Activated T-cell treated with anti-CD3 and anti-CD28 coated beads for 4 hours (primary cell): ENCODE measurements at regions not wholly inside any gene's neighbourhood (a gene's known extent, or its start where the extent isn't known, plus 50 kb on each side); places are given as distances from the start of the nearest gene placed in this dataset.
"Not testable (repeated sequence)": the region's sequence is repeated elsewhere in the genome, so short reads cannot be mapped to it uniquely, and the experiment has no call there.

Source experiments
- DNase-seq: peaks from one replicate; pipeline ENCODE4 v3.0.0-alpha.2; 2020

GRCh38 chr13:103883698-103884097, 817.5 kb upstream of the SLC10A2 start:
- no peak for DNase-seq

DNA sequence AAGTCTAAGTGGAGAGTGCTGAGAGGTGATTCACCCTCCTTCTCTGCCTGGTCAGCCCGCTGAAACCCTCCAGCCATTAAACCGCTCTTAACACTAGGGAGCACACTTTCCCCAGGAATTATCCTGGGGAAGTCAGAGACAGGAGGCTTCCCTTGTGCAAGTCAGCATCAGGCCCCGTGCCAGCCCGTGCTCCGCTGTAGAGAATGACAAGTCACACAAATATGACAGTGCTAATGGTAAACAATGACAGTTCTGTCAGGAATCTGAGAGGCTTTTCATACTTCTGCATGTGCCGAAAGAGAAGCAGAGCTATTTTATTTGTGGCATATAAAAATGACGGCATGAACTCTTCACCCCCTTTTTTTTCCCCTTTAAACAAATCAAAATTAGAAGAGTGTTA, 816.9 kb upstream of the SLC10A2 start:
- DNase-seq, result no peak

DNA sequence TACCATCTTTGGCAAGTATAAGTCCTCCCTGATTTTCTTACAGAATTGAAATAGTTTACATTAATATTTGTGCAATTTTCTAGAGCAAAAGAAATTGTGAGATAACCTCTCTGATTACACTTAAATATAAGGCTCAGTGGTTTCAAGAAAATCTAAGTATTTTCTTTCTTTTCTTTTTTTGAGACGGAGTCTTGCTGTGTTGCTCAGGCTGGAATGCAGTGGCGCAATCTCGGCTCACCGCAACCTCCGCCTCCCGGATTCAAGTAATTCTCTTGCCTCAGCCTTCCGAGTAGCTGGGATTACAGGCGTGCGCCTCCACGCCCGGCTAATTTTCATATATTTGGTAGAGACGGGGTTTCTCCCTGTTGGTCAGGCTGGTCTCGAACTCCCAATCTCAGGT, 813.9 kb upstream of the SLC10A2 start:
- not testable (repeated sequence) for DNase-seq

DNA sequence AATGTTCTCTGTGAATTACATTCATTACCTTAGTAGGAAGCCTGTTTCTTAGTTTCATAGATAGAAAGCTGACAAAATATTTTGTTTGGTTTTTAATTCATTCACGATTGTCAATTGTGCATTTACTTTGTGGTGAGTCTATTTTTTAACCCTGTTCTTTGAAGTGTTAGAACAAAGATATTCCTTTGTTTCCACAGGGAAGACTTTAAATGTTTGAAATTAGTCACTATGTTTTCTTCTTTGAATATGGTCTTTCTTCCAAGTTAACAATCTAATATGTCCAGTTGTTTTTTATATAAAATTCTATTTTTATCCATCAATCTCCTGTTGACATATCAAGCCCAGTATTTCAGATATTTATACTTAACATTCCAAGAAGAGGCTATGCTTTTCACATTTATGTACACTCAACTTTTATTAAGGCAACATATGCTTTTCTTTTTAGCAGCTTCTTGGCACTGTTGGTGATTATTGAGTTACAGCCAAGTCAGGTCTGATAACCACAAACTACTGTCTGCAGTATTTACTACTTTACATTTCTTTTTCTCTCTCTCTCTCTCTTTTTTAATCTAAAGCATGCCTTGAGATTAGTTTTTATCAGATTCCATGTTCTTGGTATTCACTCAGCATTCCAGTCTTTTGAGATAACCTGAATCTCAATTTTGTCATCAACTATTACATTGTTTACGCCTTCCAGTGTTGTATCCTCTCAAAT, 812.8 kb upstream of the SLC10A2 start:
- no peak for DNase-seq

DNA sequence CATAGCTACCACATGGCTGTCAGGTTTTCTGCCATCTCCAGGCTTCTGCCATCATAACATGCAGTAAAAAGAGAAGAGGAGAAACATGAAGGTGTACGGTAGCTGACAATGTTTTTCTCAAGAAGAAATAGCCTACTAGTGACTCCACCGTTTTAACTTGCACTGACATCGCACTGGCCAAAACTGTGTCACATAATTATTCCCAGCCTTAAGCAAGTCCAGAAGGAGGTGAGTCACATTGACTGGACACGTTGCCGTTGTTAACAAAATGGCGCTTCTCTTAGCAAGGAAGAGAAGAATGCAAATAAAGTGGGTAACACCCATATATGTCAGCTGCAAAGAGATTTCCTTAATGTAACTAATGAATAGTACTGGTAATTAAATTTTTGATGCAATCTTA, 810.4 kb upstream of the SLC10A2 start:
- no peak for DNase-seq

GRCh38 chr13:103873725-103874124, 807.5 kb upstream of the SLC10A2 start:
- DNase-seq, result no peak

DNA sequence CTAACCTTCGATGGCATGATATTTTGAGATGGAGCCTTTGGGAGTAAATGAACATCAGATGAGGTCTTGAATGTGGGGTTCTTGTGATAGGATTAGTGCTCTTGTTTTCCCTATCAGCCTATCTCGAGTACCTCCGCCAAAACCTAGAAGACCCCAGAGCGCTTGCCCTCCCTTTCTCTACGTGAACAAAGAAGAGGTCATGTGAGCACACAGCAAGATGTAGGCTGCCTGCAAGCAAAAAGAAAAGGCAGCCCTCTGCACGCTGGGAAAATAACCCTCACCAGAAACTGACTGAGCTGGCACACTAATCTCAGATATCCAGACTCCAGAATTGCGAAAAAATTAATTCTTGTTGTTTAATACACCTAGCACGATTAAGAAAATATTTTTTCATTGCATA, 799.8 kb upstream of the SLC10A2 start:
- DNase-seq, result no peak

GRCh38 chr13:103862525-103862924, 796.3 kb upstream of the SLC10A2 start:
- DNase-seq, result no peak

- DNase-seq, result no peak
Measured at GRCh38 chr13:103859952-103860351, 793.7 kb upstream of the SLC10A2 start.

GRCh38 chr13:103852036-103852435, 785.8 kb upstream of the SLC10A2 start:
- no peak for DNase-seq

DNA sequence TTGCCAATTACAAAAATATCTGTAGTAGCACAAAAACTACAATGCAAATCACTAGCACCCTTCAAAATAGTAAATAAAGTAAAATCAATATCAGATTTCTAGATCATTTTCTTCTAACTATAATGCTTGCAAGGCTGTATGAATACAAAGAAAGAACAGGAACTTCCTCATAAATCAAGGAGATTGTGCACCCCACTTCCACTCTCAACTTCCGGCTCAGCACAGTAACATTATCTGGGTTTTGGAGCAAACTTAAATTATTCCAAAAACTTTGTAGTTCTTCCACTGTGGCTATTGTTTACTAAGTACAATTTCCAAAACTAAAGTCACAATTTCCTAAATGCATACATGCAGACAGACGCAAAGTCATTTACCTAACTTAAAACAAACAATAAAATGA, 778.3 kb upstream of the SLC10A2 start:
- DNase-seq, result no peak

DNA sequence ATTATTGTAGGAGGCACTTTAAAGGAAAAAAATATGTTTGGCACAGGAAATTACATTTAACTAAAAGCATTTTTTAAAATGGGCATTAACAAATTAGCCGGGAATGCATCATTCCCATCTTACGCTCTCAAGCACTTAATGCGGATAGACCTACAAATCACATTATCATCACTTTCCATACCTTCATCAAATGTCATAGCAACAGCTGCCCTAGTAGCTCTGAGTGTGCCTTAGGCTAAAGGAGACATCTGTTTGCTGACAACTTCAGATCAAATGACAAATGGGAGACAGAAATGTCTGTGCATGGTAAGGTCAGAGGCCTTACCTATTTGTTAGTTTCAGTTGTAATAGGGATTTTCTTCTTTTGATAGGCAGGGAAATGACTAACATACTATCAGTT, 773.2 kb upstream of the SLC10A2 start:
- no peak for DNase-seq

DNA sequence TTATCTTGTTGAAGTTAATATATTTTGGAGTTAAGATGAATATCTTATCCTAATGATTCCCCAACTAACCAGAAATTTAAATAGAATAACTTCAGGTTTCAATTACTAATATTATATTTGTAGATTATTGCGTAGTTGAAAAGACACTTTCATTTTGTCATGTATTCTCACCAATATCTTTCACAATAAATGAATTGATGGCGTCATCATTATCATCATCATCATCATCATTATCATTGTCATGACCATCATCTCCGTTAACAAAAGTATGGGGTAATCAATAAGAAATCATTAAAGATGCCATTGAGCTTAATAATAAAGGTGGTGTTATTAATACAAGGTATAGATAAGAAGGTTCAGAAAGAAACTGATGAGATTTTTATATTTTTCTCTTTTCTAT, 768.8 kb upstream of the SLC10A2 start:
- DNase-seq, result no peak

GRCh38 chr13:103833294-103833852, 767.2 kb upstream of the SLC10A2 start:
- DNase-seq, result no peak

DNA sequence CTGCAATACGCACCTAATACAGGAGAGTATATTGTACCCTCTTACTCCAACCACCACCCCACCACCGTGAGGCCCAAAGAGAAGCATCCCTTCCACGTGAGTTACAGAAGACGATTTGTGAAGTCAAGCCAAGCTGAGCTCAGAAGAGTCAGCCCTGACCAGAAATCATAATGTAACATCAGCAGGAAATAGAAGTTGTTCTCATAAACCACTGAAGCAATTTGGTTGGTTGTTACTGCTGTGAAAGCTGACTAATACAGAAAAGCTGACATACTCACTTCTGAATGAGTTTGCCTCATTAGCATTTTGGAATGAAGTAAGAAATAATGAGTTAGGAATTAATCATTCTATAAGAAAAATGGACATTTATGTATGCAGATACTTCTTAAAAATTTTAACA, 749.4 kb upstream of the SLC10A2 start:
- no peak for DNase-seq

- DNase-seq, result no peak
Measured at GRCh38 chr13:103812971-103813370, 746.8 kb upstream of the SLC10A2 start.

- no peak for DNase-seq
Measured at GRCh38 chr13:103812558-103812957, 746.3 kb upstream of the SLC10A2 start.

GRCh38 chr13:103810026-103810425, 743.8 kb upstream of the SLC10A2 start:
- no peak for DNase-seq

- no peak for DNase-seq
Measured at GRCh38 chr13:103805771-103806170, 739.6 kb upstream of the SLC10A2 start.

- no peak for DNase-seq
Measured at GRCh38 chr13:103803349-103803748, 737.1 kb upstream of the SLC10A2 start.

- no peak for DNase-seq
Measured at GRCh38 chr13:103799028-103799427, 732.8 kb upstream of the SLC10A2 start.

GRCh38 chr13:103795892-103796478, 729.8 kb upstream of the SLC10A2 start:
- no peak for DNase-seq

DNA sequence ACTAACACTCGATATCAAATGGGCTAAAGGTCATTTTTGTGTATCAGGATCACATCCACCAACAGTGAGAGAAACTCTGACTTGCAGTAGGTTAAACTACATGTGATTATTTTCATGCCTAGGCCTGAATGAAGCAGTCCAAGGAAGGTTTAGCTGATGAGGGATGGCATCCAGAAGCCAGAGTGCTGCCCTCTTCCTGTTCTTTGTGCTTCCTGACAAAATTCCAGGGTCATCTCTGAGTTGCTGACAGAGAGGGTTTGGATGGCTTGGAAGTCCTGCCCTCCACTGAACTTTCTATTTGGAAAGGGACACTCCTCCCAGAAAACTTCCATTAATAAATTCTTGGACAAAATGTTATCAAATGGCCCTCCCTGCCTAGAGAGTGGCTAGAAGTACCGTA, 728.3 kb upstream of the SLC10A2 start:
- no peak for DNase-seq

DNA sequence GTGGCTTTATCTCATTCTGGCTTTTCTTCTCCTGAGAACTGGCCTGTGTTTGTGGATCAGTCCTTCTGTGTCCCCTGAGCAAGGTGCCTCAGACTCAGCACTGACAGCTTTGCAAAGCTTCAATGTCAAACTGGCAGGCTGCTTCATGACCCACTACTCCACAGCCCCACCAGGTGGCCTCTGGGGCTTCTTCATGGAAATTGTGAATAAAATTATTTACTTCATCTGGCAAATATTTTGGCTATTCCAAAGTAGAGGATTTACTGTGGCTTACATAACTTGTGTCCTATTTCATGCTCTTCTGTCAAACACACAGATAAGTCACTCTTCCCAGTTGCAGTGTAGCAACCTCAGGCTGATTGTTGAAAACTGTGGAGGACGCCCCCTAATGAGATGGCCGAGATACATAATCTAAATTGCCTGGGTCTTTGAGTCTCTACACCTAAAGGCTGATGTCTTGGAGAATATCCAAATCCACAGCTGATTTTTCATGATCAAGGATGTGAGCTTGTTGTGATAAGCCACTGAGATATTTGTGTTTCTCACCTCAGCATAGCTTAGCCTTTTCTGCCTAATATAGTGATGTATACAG, 721.9 kb upstream of the SLC10A2 start:
- no peak for DNase-seq
